OCI-LY1 (cell line): ENCODE measurements at regions not wholly inside any gene's neighbourhood (a gene's known extent, or its start where the extent isn't known, plus 50 kb on each side); places are given as distances from the start of the nearest gene placed in this dataset.

Experiments used
- EZH2 ChIP-seq: fragments of 200-600 bp; sonication (generic), shearing (Covaris generic); IDR thresholded peaks from 2 replicates; pipeline ENCODE4 v1.8.0; 2017; ENCODE audit warnings: borderline replicate concordance, mixed run types, mild to moderate bottlenecking, antibody characterized with exemption, low read length, moderate library complexity, mixed read lengths
- TF ChIP-seq, protein P1 (sequence below): fragments of 200-600 bp; sonication (generic), shearing (Covaris generic); IDR thresholded peaks from 2 replicates; pipeline ENCODE4 v1.5.1; 2017; ENCODE audit warnings: mild to moderate bottlenecking, antibody characterized with exemption, low read length, moderate library complexity, mixed read lengths

DNA sequence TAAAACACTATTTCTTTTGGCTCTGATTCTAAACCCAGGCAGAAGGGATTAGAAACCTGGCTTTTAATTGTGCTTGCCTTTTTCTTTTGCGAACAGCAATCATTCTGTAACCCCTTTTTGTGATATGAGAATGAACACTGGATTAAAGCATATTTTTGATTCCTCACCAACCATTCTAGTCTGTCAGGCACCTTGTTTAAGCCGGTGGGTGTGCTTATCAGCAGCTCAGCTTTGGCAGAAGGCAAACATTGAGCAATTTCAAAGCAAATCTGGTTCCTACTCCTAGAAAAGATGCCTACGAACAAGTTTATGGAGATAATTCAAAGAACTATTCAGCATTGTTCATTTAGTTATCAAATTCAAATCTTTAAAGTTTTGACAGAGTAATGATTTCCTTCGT is 265.1 kb upstream of the FAM241A start:
- TF ChIP-seq, protein P1, sequence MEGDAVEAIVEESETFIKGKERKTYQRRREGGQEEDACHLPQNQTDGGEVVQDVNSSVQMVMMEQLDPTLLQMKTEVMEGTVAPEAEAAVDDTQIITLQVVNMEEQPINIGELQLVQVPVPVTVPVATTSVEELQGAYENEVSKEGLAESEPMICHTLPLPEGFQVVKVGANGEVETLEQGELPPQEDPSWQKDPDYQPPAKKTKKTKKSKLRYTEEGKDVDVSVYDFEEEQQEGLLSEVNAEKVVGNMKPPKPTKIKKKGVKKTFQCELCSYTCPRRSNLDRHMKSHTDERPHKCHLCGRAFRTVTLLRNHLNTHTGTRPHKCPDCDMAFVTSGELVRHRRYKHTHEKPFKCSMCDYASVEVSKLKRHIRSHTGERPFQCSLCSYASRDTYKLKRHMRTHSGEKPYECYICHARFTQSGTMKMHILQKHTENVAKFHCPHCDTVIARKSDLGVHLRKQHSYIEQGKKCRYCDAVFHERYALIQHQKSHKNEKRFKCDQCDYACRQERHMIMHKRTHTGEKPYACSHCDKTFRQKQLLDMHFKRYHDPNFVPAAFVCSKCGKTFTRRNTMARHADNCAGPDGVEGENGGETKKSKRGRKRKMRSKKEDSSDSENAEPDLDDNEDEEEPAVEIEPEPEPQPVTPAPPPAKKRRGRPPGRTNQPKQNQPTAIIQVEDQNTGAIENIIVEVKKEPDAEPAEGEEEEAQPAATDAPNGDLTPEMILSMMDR: no peak
- no peak for TF ChIP-seq EZH2
